Nephron (organoid): ENCODE measurements at regions not wholly inside any gene's neighbourhood (a gene's known extent, or its start where the extent isn't known, plus 50 kb on each side); places are given as distances from the start of the nearest gene placed in this dataset.

ENCODE experiments used
- H3K27ac Mint-ChIP-seq, 3 experiments: 2 replicates each; pipeline ENCODE4 v1.8.0; 2020; ENCODE audit warnings: mixed read lengths in 3 of 3, mild to moderate bottlenecking in 2 of 3, moderate library complexity in 1 of 3
- H3K27me3 Mint-ChIP-seq: 2 replicates; pipeline ENCODE4 v1.8.0; 2021; ENCODE audit warnings: low read depth, mild to moderate bottlenecking, moderate library complexity, mixed read lengths
- H3K36me3 Mint-ChIP-seq: 2 replicates; pipeline ENCODE4 v1.8.0; 2020; ENCODE audit warnings: low read depth, mixed read lengths
- H3K4me1 Mint-ChIP-seq: 2 replicates; pipeline ENCODE4 v1.8.0; 2020; ENCODE audit warnings: mixed read lengths
- H3K4me3 Mint-ChIP-seq, 3 experiments: 2 replicates each; pipeline ENCODE4 v1.8.0; 2020; ENCODE audit warnings: mild to moderate bottlenecking in 3 of 3, mixed read lengths in 3 of 3, moderate library complexity in 2 of 3
- H3K9me3 Mint-ChIP-seq: 2 replicates; pipeline ENCODE4 v1.8.0; 2020; ENCODE audit warnings: mixed read lengths
- TF ChIP-seq, protein P1 (sequence below), 3 experiments: fragments of 200-600 bp; sonication (generic); IDR thresholded peaks; one replicate each; pipeline ENCODE4 v1.5.0; 2021; ENCODE audit warnings: antibody characterized with exemption in 3 of 3; ENCODE audit not compliant: unreplicated experiment in 3 of 3

DNA sequence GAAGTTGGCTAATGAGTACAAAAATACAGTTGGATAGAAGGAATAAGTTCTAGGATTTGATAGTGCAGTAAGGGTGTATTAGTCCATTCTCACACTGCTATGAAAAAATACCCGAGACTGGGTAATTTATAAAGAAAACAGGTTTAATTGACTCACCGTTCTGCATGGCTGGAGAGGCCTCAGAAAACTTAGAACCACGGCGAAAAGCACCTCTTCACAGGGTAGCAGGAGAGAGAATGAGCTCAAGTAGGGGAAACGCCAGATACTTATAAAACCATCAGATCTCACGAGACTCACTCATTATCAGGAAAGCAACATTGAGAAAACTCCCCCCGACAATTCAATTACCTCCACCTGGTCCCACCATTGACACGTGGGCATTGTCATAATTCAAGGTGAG, 483.3 kb downstream of the TUSC7 start:
- Mint-ChIP-seq H3K9me3 (no peaks in the 10 kb centered on the region), H3K36me3 (no peaks in the 10 kb centered on the region), H3K27ac (no peak overlapping the region), H3K27me3 (no peaks in the 10 kb centered on the region), H3K4me3 (no peak overlapping the region), H3K4me1 (no peaks in the 10 kb centered on the region)
- TF ChIP-seq, protein P1, sequence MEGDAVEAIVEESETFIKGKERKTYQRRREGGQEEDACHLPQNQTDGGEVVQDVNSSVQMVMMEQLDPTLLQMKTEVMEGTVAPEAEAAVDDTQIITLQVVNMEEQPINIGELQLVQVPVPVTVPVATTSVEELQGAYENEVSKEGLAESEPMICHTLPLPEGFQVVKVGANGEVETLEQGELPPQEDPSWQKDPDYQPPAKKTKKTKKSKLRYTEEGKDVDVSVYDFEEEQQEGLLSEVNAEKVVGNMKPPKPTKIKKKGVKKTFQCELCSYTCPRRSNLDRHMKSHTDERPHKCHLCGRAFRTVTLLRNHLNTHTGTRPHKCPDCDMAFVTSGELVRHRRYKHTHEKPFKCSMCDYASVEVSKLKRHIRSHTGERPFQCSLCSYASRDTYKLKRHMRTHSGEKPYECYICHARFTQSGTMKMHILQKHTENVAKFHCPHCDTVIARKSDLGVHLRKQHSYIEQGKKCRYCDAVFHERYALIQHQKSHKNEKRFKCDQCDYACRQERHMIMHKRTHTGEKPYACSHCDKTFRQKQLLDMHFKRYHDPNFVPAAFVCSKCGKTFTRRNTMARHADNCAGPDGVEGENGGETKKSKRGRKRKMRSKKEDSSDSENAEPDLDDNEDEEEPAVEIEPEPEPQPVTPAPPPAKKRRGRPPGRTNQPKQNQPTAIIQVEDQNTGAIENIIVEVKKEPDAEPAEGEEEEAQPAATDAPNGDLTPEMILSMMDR (IDR thresholded peaks at IDR 0.05; ENCODE audit: unreplicated experiment in 3 of 3), result no peak

DNA sequence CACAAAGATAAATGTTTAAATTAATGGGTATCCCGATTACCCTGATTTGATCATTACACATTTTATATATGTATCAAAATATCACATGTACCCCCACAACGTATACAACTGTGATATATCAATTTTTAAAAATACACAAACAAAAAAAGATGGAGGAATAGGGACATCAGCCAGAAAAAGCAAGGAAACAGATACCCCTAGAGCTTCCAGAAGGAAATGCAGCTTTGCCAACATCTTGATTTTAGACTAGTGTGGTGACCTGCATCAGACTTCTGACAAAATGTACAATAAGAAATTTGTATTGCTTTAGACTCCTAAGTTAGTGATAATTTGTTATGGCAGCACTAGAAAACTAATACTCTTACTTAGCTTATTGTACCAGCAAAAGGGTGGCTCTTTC, 483.8 kb downstream of the TUSC7 start:
- no peaks in the 10 kb centered on the region for H3K4me1 Mint-ChIP-seq
- no peak overlapping the region for H3K27ac Mint-ChIP-seq
- H3K36me3 Mint-ChIP-seq, result no peaks in the 10 kb centered on the region
- H3K9me3 Mint-ChIP-seq, result no peaks in the 10 kb centered on the region
- TF ChIP-seq, protein P1 (IDR thresholded peaks at IDR 0.05; ENCODE audit: unreplicated experiment in 3 of 3), result peak; percentile 25 to 41 (median 31)
- H3K4me3 Mint-ChIP-seq, result no peak overlapping the region
- no peaks in the 10 kb centered on the region for H3K27me3 Mint-ChIP-seq

DNA sequence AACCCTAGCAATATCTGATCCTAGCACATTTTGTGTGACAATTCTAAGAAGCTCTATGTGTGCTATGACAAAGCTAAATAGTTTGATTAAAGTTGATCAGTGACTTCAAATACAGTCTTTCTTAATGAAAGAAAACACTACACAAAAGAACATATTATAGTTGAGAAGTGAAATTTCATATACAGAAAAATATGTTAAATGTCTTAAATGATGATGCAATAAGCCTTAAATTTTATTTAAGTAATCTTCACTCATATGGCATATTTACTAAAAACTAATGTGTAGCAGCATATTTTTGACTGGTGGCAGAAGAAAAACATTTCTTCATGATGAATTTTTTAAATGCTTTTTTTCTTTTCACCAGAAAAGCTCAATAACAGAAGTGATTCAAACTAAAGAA, 485.5 kb downstream of the TUSC7 start:
- H3K36me3 Mint-ChIP-seq, result no peaks in the 10 kb centered on the region
- H3K27me3 Mint-ChIP-seq, result no peaks in the 10 kb centered on the region
- H3K27ac Mint-ChIP-seq, result no peak overlapping the region
- no peaks in the 10 kb centered on the region for H3K4me1 Mint-ChIP-seq
- H3K9me3 Mint-ChIP-seq, result no peaks in the 10 kb centered on the region
- TF ChIP-seq, protein P1 (IDR thresholded peaks at IDR 0.05; ENCODE audit: unreplicated experiment in 3 of 3), result no peak
- no peak overlapping the region for H3K4me3 Mint-ChIP-seq

DNA sequence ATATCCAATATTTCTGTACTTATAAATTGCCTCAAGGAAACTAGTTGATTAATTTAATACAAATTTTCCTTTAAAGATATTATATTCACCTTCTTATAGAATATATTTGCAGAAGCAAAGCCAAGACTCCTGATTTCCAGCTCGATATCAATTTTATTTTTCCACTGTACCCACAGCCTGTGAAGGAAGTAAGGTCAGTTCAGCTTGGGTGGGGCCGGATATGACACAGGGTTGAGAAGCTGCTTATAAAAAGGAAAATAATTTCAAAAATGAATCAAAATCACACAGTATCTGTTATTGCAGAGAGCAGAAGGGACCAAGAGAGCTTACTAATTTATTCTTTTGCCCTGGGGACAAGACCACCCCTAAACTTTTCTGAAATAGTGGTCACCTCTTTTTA, 491.4 kb downstream of the TUSC7 start:
- Mint-ChIP-seq H3K27ac (no peak overlapping the region), H3K36me3 (no peaks in the 10 kb centered on the region), H3K4me3 (no peak overlapping the region), H3K27me3 (no peaks in the 10 kb centered on the region), H3K4me1 (peaks cover 5% of the 10 kb centered on the region), H3K9me3 (no peaks in the 10 kb centered on the region)
- TF ChIP-seq, protein P1 (IDR thresholded peaks at IDR 0.05; ENCODE audit: unreplicated experiment in 3 of 3), result no peak

DNA sequence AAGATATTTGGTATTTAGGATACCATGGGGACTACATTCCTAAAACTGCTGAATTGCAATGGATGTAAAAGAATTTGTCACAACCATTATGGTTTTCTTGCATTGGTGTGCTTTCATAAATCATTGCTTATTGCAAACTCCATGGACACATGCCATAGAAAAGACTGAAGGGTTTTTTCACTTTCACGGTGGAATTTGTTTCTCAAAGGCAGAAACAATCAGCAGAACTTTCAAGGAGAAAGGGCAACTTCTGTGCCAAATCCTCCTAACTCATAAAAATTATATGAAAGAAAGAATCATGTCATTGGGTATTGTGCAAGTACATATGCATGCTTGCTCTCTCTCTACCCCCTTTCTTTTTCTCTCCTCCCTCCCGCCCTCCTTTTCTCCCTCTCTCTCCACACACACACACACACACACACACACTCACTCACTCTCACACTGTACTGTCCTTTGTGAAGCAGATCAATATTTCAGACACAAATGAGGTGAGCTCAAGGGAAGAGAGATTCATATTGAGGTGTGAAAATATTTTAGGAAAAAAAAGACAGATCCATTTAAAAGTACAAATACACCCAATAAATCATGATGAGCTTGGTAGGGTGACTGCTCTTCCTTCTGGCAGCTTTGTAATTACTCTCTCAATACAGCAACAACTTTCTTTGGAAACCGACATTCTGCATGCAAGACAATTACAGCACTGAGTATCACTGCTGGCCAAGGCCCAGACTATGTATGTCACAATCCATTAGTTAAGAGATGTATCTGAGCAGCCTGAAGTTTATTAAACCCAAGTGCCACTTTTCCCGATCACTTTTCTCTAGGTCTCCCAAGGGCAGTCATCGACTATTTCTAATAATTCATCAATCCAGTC, 492.6 kb downstream of the TUSC7 start:
- TF ChIP-seq, protein P1 (IDR thresholded peaks at IDR 0.05; ENCODE audit: unreplicated experiment in 3 of 3), result no peak
- no peak overlapping the region for H3K4me3 Mint-ChIP-seq

DNA sequence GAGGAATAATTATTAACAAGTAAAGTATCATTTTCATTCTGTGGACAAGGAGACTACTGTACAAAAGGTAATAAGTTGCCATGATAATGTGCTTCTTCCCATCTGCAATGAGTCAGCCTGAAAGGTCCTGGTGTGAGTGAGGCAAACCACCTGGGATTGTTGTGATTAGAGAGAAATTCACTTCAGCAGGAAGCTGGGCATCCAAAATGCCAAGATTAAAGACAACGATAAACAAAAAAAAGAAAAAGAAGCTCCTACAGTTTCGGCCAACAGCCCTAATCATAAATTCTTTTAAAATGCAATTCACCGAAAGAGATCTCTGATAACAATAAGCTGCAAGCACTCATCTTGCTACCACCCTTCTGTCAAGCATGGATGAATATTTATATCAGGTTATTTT, 507.8 kb downstream of the TUSC7 start:
- TF ChIP-seq, protein P1 (IDR thresholded peaks at IDR 0.05; ENCODE audit: unreplicated experiment in 3 of 3), result no peak
- Mint-ChIP-seq H3K4me1 (peaks cover 11% of the 10 kb centered on the region), H3K27ac (peak overlapping the region; percentile 1 to 11 (median 1)), H3K27me3 (no peaks in the 10 kb centered on the region), H3K36me3 (no peaks in the 10 kb centered on the region), H3K9me3 (peaks cover 5% of the 10 kb centered on the region), H3K4me3 (no peak overlapping the region)

More for the DNA sequence above, 492.6 kb downstream of the TUSC7 start:
- H3K36me3 Mint-ChIP-seq, result no peaks in the 10 kb centered on the region
- no peaks in the 10 kb centered on the region for H3K9me3 Mint-ChIP-seq
- H3K4me1 Mint-ChIP-seq, result peaks cover 5% of the 10 kb centered on the region
- H3K27me3 Mint-ChIP-seq, result no peaks in the 10 kb centered on the region
- H3K27ac Mint-ChIP-seq, result no peak overlapping the region
